ENCODE measurements at regions not wholly inside any gene's neighbourhood (a gene's known extent, or its start where the extent isn't known, plus 50 kb on each side); places are given as distances from the start of the nearest gene placed in this dataset.

DNA sequence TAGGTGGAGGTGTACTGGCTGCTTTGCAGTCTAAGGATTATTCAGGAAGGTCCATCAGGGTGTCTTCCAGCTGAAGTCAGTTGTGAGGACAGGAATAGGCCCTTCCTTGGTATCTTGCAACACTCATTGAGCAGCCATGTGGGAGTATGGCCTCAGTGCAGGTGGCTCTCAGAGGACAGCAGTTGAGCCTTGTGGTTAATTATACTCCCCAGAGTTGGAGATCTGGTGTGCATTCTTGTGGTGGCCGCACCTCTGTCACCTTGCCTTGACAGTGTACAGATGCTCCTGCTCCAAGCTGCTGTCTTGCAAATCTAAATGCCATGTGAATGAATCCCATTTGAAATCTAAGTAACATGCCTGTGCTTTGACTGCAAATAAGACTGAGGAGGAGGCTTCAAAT, 339.9 kb upstream of the BCHE start:
- no peaks in the 10 kb centered on the region for H3K4me1 Mint-ChIP-seq
- Histone ChIP-seq H3K36me3 (replicated peaks in 1 of 2; ENCODE audit: control insufficient read depth in 1 of 2, insufficient read depth in 2 of 2, low read length in 2 of 2) (no peaks in the 10 kb centered on the region), H3K27me3 (ENCODE audit: control insufficient read depth in 2 of 2, insufficient read depth in 2 of 2, low read length in 2 of 2) (no peaks in the 10 kb centered on the region), H4K20me1 (ENCODE audit: insufficient read depth, low read length) (no peaks in the 10 kb centered on the region), H3K27ac (ENCODE audit: low read depth in 1 of 2, low read length in 2 of 2) (no peak overlapping the region), H3K4me2 (replicated peaks; ENCODE audit: extremely low read depth, low read length, poor library complexity, severe bottlenecking) (no peak overlapping the region), H3K9me3 (replicated peaks in 1 of 2; ENCODE audit: control insufficient read depth in 1 of 2, insufficient read depth in 1 of 2, low read length in 2 of 2) (no peaks in the 10 kb centered on the region), H3K4me3 (replicated peaks in 1 of 3; ENCODE audit: low read depth in 2 of 3, low read length in 3 of 3) (no peak overlapping the region), H3K9ac (ENCODE audit: insufficient read depth, low read length, poor library complexity, severe bottlenecking) (no peak overlapping the region), H3K4me1 (ENCODE audit: control insufficient read depth in 1 of 2, insufficient read depth in 2 of 2, low read length in 2 of 2) (no peaks in the 10 kb centered on the region), H2AFZ (ENCODE audit: insufficient read depth, low read depth, low read length, poor library complexity, severe bottlenecking) (no peak overlapping the region), H3K79me2 (ENCODE audit: insufficient read depth, low read length) (no peaks in the 10 kb centered on the region)
- WGBS (ENCODE audit: insufficient coverage) = 88% methylated on average over 1 of the region's 1 CpG
- peaks cover 0 to 4% (median 2%) of the 10 kb centered on the region in 7 donors for H3K9me3 Mint-ChIP-seq
- intact Hi-C loops (cut with micrococcal nuclease) = no loop called here
- no peaks in the 10 kb centered on the region for H3K36me3 Mint-ChIP-seq
- H3K27me3 Mint-ChIP-seq (ENCODE audit: low read depth in 3 of 3) = no peaks in the 10 kb centered on the region
- DNase-seq = no peak
- no peak overlapping the region for H3K27ac Mint-ChIP-seq
- TF ChIP-seq, protein P1, sequence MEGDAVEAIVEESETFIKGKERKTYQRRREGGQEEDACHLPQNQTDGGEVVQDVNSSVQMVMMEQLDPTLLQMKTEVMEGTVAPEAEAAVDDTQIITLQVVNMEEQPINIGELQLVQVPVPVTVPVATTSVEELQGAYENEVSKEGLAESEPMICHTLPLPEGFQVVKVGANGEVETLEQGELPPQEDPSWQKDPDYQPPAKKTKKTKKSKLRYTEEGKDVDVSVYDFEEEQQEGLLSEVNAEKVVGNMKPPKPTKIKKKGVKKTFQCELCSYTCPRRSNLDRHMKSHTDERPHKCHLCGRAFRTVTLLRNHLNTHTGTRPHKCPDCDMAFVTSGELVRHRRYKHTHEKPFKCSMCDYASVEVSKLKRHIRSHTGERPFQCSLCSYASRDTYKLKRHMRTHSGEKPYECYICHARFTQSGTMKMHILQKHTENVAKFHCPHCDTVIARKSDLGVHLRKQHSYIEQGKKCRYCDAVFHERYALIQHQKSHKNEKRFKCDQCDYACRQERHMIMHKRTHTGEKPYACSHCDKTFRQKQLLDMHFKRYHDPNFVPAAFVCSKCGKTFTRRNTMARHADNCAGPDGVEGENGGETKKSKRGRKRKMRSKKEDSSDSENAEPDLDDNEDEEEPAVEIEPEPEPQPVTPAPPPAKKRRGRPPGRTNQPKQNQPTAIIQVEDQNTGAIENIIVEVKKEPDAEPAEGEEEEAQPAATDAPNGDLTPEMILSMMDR (IDR thresholded peaks at IDR 0.05) = no peak
- no peak overlapping the region for H3K4me3 Mint-ChIP-seq

- TF ChIP-seq, protein P1 (IDR thresholded peaks at IDR 0.05) = no peak
- no peak for DNase-seq
- Histone ChIP-seq H3K4me1 (ENCODE audit: control insufficient read depth in 1 of 2, insufficient read depth in 2 of 2, low read length in 2 of 2) (no peaks in the 10 kb centered on the region), H3K9me3 (replicated peaks in 1 of 2; ENCODE audit: control insufficient read depth in 1 of 2, insufficient read depth in 1 of 2, low read length in 2 of 2) (no peaks in the 10 kb centered on the region), H3K27me3 (ENCODE audit: control insufficient read depth in 2 of 2, insufficient read depth in 2 of 2, low read length in 2 of 2) (no peaks in the 10 kb centered on the region), H3K9ac (ENCODE audit: insufficient read depth, low read length, poor library complexity, severe bottlenecking) (no peak overlapping the region), H4K20me1 (ENCODE audit: insufficient read depth, low read length) (no peaks in the 10 kb centered on the region), H2AFZ (ENCODE audit: insufficient read depth, low read depth, low read length, poor library complexity, severe bottlenecking) (no peak overlapping the region), H3K4me2 (replicated peaks; ENCODE audit: extremely low read depth, low read length, poor library complexity, severe bottlenecking) (no peak overlapping the region), H3K79me2 (ENCODE audit: insufficient read depth, low read length) (no peaks in the 10 kb centered on the region), H3K4me3 (replicated peaks in 1 of 3; ENCODE audit: low read depth in 2 of 3, low read length in 3 of 3) (no peak overlapping the region), H3K36me3 (replicated peaks in 1 of 2; ENCODE audit: control insufficient read depth in 1 of 2, insufficient read depth in 2 of 2, low read length in 2 of 2) (no peaks in the 10 kb centered on the region), H3K27ac (ENCODE audit: low read depth in 1 of 2, low read length in 2 of 2) (no peak overlapping the region)
- no peak overlapping the region for H3K27ac Mint-ChIP-seq
- no peaks in the 10 kb centered on the region for H3K27me3 Mint-ChIP-seq (ENCODE audit: low read depth in 3 of 3)
- H3K4me3 Mint-ChIP-seq = no peak overlapping the region
- no CpG with 5 or more reads among the region's 3 CpGs for WGBS (ENCODE audit: insufficient coverage)
- no peaks in the 10 kb centered on the region for H3K4me1 Mint-ChIP-seq
- H3K36me3 Mint-ChIP-seq = no peaks in the 10 kb centered on the region
- peaks cover 0 to 4% (median 1%) of the 10 kb centered on the region in 7 donors for H3K9me3 Mint-ChIP-seq
- intact Hi-C loops (cut with micrococcal nuclease) = no loop called here
Observed at GRCh38 chr3:166171695-166172094, 334.5 kb upstream of the BCHE start.

All from CD14-positive monocyte (primary cell).